SK-N-SH (cell line): ENCODE measurements at regions not wholly inside any gene's neighbourhood (a gene's known extent, or its start where the extent isn't known, plus 50 kb on each side); places are given as distances from the start of the nearest gene placed in this dataset.

ENCODE experiments used
- CHD2 ChIP-seq: fragments of 150-350 bp; IDR thresholded peaks from 2 replicates; pipeline ENCODE4 v1.6.1; 2018; ENCODE audit warnings: low read length; ENCODE audit not compliant: partially characterized antibody
- NFIC ChIP-seq: IDR thresholded peaks from 2 replicates; pipeline ENCODE4 v1.4.0; 2012; ENCODE audit warnings: borderline replicate concordance
- TAF1 ChIP-seq: IDR thresholded peaks from 2 replicates; pipeline ENCODE4 v1.6.1; 2012; ENCODE audit warnings: low read depth, mild to moderate bottlenecking, low read length, moderate library complexity, borderline replicate concordance
- TF ChIP-seq, protein P1 (sequence below): fragments of 200-600 bp; sonication (generic); IDR thresholded peaks from 2 replicates; pipeline ENCODE4 v1.6.1; 2017; ENCODE audit warnings: antibody characterized with exemption, mild to moderate bottlenecking, moderate library complexity

DNA sequence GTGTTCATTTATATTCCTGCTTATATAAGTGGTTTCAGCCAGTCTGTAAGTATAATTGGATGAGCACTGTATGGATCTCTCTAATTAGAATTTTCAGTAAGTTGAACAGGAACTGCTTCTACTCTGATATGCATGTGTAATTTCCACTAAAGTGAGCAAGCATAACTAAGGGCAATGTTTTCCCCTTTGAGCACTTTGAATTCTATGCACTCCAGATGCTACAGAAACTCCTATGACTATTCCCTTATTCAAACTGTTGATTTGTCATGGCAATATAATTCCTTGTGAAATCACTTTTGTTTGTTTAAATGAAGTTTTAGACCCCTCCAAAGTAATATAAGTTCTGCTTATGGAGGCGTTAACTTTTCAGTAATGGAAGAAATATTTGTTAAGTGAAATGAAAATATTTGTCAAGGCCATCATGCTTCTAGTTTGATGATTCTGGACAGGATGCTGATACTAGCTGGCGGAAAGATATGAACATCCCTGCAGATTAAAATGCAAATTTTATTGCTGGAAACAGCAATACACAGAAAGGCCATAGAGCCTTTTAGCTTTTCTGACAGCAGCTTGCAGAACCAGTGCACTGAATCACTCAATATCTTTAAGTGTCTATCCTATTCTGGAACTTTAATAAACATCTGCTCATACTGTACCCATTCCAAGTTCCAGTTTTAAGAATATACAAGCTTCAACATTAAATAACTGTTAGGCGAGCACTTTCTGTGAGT lies 1460.8 kb downstream of the RAPGEF2 start:
- no peak for TF ChIP-seq CHD2
- TF ChIP-seq, protein P1, sequence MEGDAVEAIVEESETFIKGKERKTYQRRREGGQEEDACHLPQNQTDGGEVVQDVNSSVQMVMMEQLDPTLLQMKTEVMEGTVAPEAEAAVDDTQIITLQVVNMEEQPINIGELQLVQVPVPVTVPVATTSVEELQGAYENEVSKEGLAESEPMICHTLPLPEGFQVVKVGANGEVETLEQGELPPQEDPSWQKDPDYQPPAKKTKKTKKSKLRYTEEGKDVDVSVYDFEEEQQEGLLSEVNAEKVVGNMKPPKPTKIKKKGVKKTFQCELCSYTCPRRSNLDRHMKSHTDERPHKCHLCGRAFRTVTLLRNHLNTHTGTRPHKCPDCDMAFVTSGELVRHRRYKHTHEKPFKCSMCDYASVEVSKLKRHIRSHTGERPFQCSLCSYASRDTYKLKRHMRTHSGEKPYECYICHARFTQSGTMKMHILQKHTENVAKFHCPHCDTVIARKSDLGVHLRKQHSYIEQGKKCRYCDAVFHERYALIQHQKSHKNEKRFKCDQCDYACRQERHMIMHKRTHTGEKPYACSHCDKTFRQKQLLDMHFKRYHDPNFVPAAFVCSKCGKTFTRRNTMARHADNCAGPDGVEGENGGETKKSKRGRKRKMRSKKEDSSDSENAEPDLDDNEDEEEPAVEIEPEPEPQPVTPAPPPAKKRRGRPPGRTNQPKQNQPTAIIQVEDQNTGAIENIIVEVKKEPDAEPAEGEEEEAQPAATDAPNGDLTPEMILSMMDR, result no peak
- TF ChIP-seq NFIC, result no peak
- TF ChIP-seq TAF1, result no peak
